H1 (cell line): ENCODE measurements at regions not wholly inside any gene's neighbourhood (a gene's known extent, or its start where the extent isn't known, plus 50 kb on each side); places are given as distances from the start of the nearest gene placed in this dataset.

ENCODE experiments used
- CREB1 ChIP-seq: IDR thresholded peaks from 2 replicates; pipeline ENCODE4 v1.6.1; 2012; ENCODE audit warnings: inconsistent platforms
- EZH2 ChIP-seq: fragments of 200-600 bp; sonication (generic); IDR thresholded peaks from 2 replicates; pipeline ENCODE4 v1.7.1; 2012; ENCODE audit warnings: low read depth, mild to moderate bottlenecking, moderate library complexity, low read length, inconsistent platforms; ENCODE audit not compliant: severe bottlenecking
- GABPA ChIP-seq: IDR thresholded peaks from 2 replicates; pipeline ENCODE4 v1.6.1; 2011; ENCODE audit warnings: mild to moderate bottlenecking, low read length, moderate library complexity, borderline replicate concordance; ENCODE audit not compliant: insufficient read depth
- MAFK ChIP-seq: IDR thresholded peaks from 2 replicates; pipeline ENCODE4 v1.6.1; 2012; ENCODE audit warnings: low read depth, mild to moderate bottlenecking, improper control_type of control experiment, low read length
- POLR2A ChIP-seq, 2 experiments: IDR thresholded peaks; 1 replicate in 1 of 2; 2 replicates in 1 of 2; pipeline ENCODE4 v1.6.1; 2011; ENCODE audit warnings: low read depth in 2 of 2, low read length in 2 of 2, mild to moderate bottlenecking in 2 of 2; ENCODE audit errors: control extremely low read depth in 1 of 2
- SIX5 ChIP-seq: IDR thresholded peaks from 2 replicates; pipeline ENCODE4 v1.6.1; 2011; ENCODE audit warnings: mild to moderate bottlenecking, low read depth, low read length
- TF ChIP-seq, protein P1 (sequence below), 3 experiments: IDR thresholded peaks; 1 replicate in 2 of 3; 2 replicates in 1 of 3; pipeline versions ENCODE4 v1.5.1 to v1.6.1; 2011; ENCODE audit warnings: low read length in 3 of 3, mild to moderate bottlenecking in 3 of 3, inconsistent platforms in 2 of 3, low read depth in 1 of 3, moderate library complexity in 1 of 3; ENCODE audit not compliant: insufficient read depth in 1 of 3; ENCODE audit errors: control extremely low read depth in 1 of 3
- TF ChIP-seq, protein P2 (sequence below): IDR thresholded peaks from 2 replicates; pipeline ENCODE4 v1.6.1; 2011; ENCODE audit warnings: low read depth, mild to moderate bottlenecking, low read length; ENCODE audit not compliant: insufficient read depth

DNA sequence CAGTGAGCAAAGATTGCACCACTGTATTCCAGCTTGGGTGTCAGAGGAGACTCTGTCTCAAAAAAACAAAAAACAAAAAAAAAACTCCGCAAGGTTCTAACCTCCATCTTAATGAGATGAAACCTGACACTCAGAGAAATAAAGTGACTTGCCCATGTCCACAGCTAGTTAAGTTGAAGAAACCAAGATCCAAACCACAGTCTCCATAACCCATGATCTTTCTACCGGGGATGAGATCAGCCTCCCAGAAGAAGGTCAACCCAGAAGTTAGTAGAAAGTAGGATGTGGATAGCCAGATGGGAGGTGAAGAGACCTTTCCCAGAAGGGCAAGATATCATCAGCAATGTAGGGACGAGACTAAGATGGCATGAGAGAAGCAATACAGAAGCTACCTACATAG lies 140.4 kb upstream of the ADRA1B start:
- TF ChIP-seq EZH2 (no peak), MAFK (no peak), SIX5 (no peak), GABPA (no peak), POLR2A (IDR thresholded peaks at IDR 0.05; ENCODE audit: control extremely low read depth in 1 of 2, low read depth in 2 of 2, low read length in 2 of 2) (no peak), CREB1 (no peak)
- TF ChIP-seq, protein P1, sequence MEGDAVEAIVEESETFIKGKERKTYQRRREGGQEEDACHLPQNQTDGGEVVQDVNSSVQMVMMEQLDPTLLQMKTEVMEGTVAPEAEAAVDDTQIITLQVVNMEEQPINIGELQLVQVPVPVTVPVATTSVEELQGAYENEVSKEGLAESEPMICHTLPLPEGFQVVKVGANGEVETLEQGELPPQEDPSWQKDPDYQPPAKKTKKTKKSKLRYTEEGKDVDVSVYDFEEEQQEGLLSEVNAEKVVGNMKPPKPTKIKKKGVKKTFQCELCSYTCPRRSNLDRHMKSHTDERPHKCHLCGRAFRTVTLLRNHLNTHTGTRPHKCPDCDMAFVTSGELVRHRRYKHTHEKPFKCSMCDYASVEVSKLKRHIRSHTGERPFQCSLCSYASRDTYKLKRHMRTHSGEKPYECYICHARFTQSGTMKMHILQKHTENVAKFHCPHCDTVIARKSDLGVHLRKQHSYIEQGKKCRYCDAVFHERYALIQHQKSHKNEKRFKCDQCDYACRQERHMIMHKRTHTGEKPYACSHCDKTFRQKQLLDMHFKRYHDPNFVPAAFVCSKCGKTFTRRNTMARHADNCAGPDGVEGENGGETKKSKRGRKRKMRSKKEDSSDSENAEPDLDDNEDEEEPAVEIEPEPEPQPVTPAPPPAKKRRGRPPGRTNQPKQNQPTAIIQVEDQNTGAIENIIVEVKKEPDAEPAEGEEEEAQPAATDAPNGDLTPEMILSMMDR (IDR thresholded peaks at IDR 0.05; ENCODE audit: control extremely low read depth in 1 of 3, insufficient read depth in 1 of 3, low read depth in 1 of 3, low read length in 3 of 3), result no peak
- TF ChIP-seq, protein P2, sequence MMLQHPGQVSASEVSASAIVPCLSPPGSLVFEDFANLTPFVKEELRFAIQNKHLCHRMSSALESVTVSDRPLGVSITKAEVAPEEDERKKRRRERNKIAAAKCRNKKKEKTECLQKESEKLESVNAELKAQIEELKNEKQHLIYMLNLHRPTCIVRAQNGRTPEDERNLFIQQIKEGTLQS, result no peak
